ENCODE measurements at regions not wholly inside any gene's neighbourhood (a gene's known extent, or its start where the extent isn't known, plus 50 kb on each side); places are given as distances from the start of the nearest gene placed in this dataset.

GRCh38 chr10:77715088-77715487, 77.5 kb upstream of the KCNMA1 start:
- no peak overlapping the region for H4K5ac ChIP-seq (ENCODE audit: low read length)
- no peaks in the 10 kb centered on the region for H3K36me3 ChIP-seq (ENCODE audit: control insufficient read depth, insufficient read depth, low read length)
- no peak overlapping the region for H3K27ac ChIP-seq (ENCODE audit: low read depth, low read length)
- no peak overlapping the region for H3K9ac ChIP-seq (ENCODE audit: low read length)
- peak; percentile 45 for DNase-seq
- peaks cover 2% of the 10 kb centered on the region for H3K4me1 ChIP-seq (ENCODE audit: control insufficient read depth, low read depth, low read length)
- H4K8ac ChIP-seq (ENCODE audit: low read depth, low read length), result no peak overlapping the region
- no peak overlapping the region for H3K18ac ChIP-seq (ENCODE audit: low read length)
- H3K79me2 ChIP-seq (ENCODE audit: control insufficient read depth, insufficient read depth, low read length), result no peaks in the 10 kb centered on the region
- H3K79me1 ChIP-seq (ENCODE audit: low read length), result no peaks in the 10 kb centered on the region
- no peaks in the 10 kb centered on the region for H3K27me3 ChIP-seq (ENCODE audit: insufficient read depth, low read length, poor library complexity)
- no peak overlapping the region for H3K4me2 ChIP-seq (ENCODE audit: low read length)
- no peak overlapping the region for H3K23ac ChIP-seq (ENCODE audit: low read length)
- H2BK15ac ChIP-seq (replicated peaks; ENCODE audit: low read depth), result no peak overlapping the region
- H3K4me3 ChIP-seq (ENCODE audit: low read length), result no peak overlapping the region
- no peak overlapping the region for H3K56ac ChIP-seq (ENCODE audit: low read length)
- no peak overlapping the region for H3K4ac ChIP-seq (ENCODE audit: low read depth, low read length)
- H2BK5ac ChIP-seq (ENCODE audit: low read length), result no peak overlapping the region
- H2BK120ac ChIP-seq (ENCODE audit: low read depth, low read length), result no peak overlapping the region
- H2AK5ac ChIP-seq (ENCODE audit: low read length), result no peak overlapping the region
- no CpG with 5 or more reads among the region's 3 CpGs for WGBS (ENCODE audit: extremely low coverage, insufficient coverage, low lambda C conversion rate)

- no peaks in the 10 kb centered on the region for H3K27me3 ChIP-seq (ENCODE audit: insufficient read depth, low read length, poor library complexity)
- H3K9ac ChIP-seq (ENCODE audit: low read length), result no peak overlapping the region
- DNase-seq, result no peak
- no peaks in the 10 kb centered on the region for H3K79me2 ChIP-seq (ENCODE audit: control insufficient read depth, insufficient read depth, low read length)
- no peak overlapping the region for H3K23ac ChIP-seq (ENCODE audit: low read length)
- H3K36me3 ChIP-seq (ENCODE audit: control insufficient read depth, insufficient read depth, low read length), result no peaks in the 10 kb centered on the region
- no peak overlapping the region for H2BK15ac ChIP-seq (replicated peaks; ENCODE audit: low read depth)
- H3K18ac ChIP-seq (ENCODE audit: low read length), result no peak overlapping the region
- no peak overlapping the region for H2AK5ac ChIP-seq (ENCODE audit: low read length)
- no peak overlapping the region for H3K4me2 ChIP-seq (ENCODE audit: low read length)
- no peak overlapping the region for H2BK5ac ChIP-seq (ENCODE audit: low read length)
- no CpG with 5 or more reads among the region's 14 CpGs for WGBS (ENCODE audit: extremely low coverage, insufficient coverage, low lambda C conversion rate)
- H2BK120ac ChIP-seq (ENCODE audit: low read depth, low read length), result no peak overlapping the region
- no peak overlapping the region for H3K56ac ChIP-seq (ENCODE audit: low read length)
- no peak overlapping the region for H3K4ac ChIP-seq (ENCODE audit: low read depth, low read length)
- H3K4me3 ChIP-seq (ENCODE audit: low read length), result no peak overlapping the region
- no peak overlapping the region for H4K8ac ChIP-seq (ENCODE audit: low read depth, low read length)
- peaks cover 2% of the 10 kb centered on the region for H3K4me1 ChIP-seq (ENCODE audit: control insufficient read depth, low read depth, low read length)
- H3K27ac ChIP-seq (ENCODE audit: low read depth, low read length), result no peak overlapping the region
- H4K5ac ChIP-seq (ENCODE audit: low read length), result no peak overlapping the region
- H3K79me1 ChIP-seq (ENCODE audit: low read length), result no peaks in the 10 kb centered on the region
Observed at GRCh38 chr10:77713521-77714280, 76.1 kb upstream of the KCNMA1 start.

- H2BK5ac ChIP-seq (ENCODE audit: low read length), result no peak overlapping the region
- no peak overlapping the region for H2BK120ac ChIP-seq (ENCODE audit: low read depth, low read length)
- H3K36me3 ChIP-seq (ENCODE audit: control insufficient read depth, insufficient read depth, low read length), result no peaks in the 10 kb centered on the region
- H4K8ac ChIP-seq (ENCODE audit: low read depth, low read length), result no peak overlapping the region
- no CpG with 5 or more reads among the region's 1 CpG for WGBS (ENCODE audit: extremely low coverage, insufficient coverage, low lambda C conversion rate)
- no peak overlapping the region for H3K23ac ChIP-seq (ENCODE audit: low read length)
- no peak overlapping the region for H3K9ac ChIP-seq (ENCODE audit: low read length)
- H3K4me3 ChIP-seq (ENCODE audit: low read length), result no peak overlapping the region
- peaks cover 2% of the 10 kb centered on the region for H3K4me1 ChIP-seq (ENCODE audit: control insufficient read depth, low read depth, low read length)
- no peaks in the 10 kb centered on the region for H3K79me2 ChIP-seq (ENCODE audit: control insufficient read depth, insufficient read depth, low read length)
- H3K4ac ChIP-seq (ENCODE audit: low read depth, low read length), result no peak overlapping the region
- no peak overlapping the region for H3K18ac ChIP-seq (ENCODE audit: low read length)
- no peak overlapping the region for H3K56ac ChIP-seq (ENCODE audit: low read length)
- H3K4me2 ChIP-seq (ENCODE audit: low read length), result no peak overlapping the region
- H3K27me3 ChIP-seq (ENCODE audit: insufficient read depth, low read length, poor library complexity), result no peaks in the 10 kb centered on the region
- H4K5ac ChIP-seq (ENCODE audit: low read length), result no peak overlapping the region
- H2BK15ac ChIP-seq (replicated peaks; ENCODE audit: low read depth), result no peak overlapping the region
- H3K27ac ChIP-seq (ENCODE audit: low read depth, low read length), result no peak overlapping the region
- peak; percentile 22 for DNase-seq
- H2AK5ac ChIP-seq (ENCODE audit: low read length), result no peak overlapping the region
- no peaks in the 10 kb centered on the region for H3K79me1 ChIP-seq (ENCODE audit: low read length)
Observed at GRCh38 chr10:77712207-77712606, 74.6 kb upstream of the KCNMA1 start.

- no peak overlapping the region for H3K4me3 ChIP-seq (ENCODE audit: low read length)
Observed at GRCh38 chr10:77711683-77712049, 74.1 kb upstream of the KCNMA1 start.

GRCh38 chr10:77710759-77711682, 73.4 kb upstream of the KCNMA1 start:
- Histone ChIP-seq H4K5ac (ENCODE audit: low read length) (no peak overlapping the region), H3K56ac (ENCODE audit: low read length) (peak overlapping the region; percentile 79), H3K4ac (ENCODE audit: low read depth, low read length) (no peak overlapping the region), H3K79me1 (ENCODE audit: low read length) (no peaks in the 10 kb centered on the region), H2BK120ac (ENCODE audit: low read depth, low read length) (no peak overlapping the region), H2BK5ac (ENCODE audit: low read length) (no peak overlapping the region), H4K8ac (ENCODE audit: low read depth, low read length) (no peak overlapping the region), H3K4me2 (ENCODE audit: low read length) (peak overlapping the region; percentile 47), H2BK15ac (replicated peaks; ENCODE audit: low read depth) (no peak overlapping the region), H2AK5ac (ENCODE audit: low read length) (no peak overlapping the region), H3K79me2 (ENCODE audit: control insufficient read depth, insufficient read depth, low read length) (no peaks in the 10 kb centered on the region), H3K23ac (ENCODE audit: low read length) (no peak overlapping the region), H3K4me3 (ENCODE audit: low read length) (no peak overlapping the region), H3K18ac (ENCODE audit: low read length) (no peak overlapping the region), H3K27ac (ENCODE audit: low read depth, low read length) (no peak overlapping the region), H3K27me3 (ENCODE audit: insufficient read depth, low read length, poor library complexity) (no peaks in the 10 kb centered on the region), H3K9ac (ENCODE audit: low read length) (peak overlapping the region; percentile 46), H3K4me1 (ENCODE audit: control insufficient read depth, low read depth, low read length) (peaks cover 2% of the 10 kb centered on the region), H3K36me3 (ENCODE audit: control insufficient read depth, insufficient read depth, low read length) (no peaks in the 10 kb centered on the region)
- DNase-seq, result peak; percentile 74
- no CpG with 5 or more reads among the region's 51 CpGs for WGBS (ENCODE audit: extremely low coverage, insufficient coverage, low lambda C conversion rate)

More at GRCh38 chr10:77711683-77712049, 74.1 kb upstream of the KCNMA1 start:
- no peak for DNase-seq
- H3K36me3 ChIP-seq (ENCODE audit: control insufficient read depth, insufficient read depth, low read length), result no peaks in the 10 kb centered on the region
- peaks cover 2% of the 10 kb centered on the region for H3K4me1 ChIP-seq (ENCODE audit: control insufficient read depth, low read depth, low read length)
- no peak overlapping the region for H4K8ac ChIP-seq (ENCODE audit: low read depth, low read length)
- no peak overlapping the region for H3K27ac ChIP-seq (ENCODE audit: low read depth, low read length)
- no peak overlapping the region for H3K9ac ChIP-seq (ENCODE audit: low read length)
- no peak overlapping the region for H3K18ac ChIP-seq (ENCODE audit: low read length)
- H3K79me1 ChIP-seq (ENCODE audit: low read length), result no peaks in the 10 kb centered on the region
- no peaks in the 10 kb centered on the region for H3K79me2 ChIP-seq (ENCODE audit: control insufficient read depth, insufficient read depth, low read length)
- H3K56ac ChIP-seq (ENCODE audit: low read length), result no peak overlapping the region
- WGBS (ENCODE audit: extremely low coverage, insufficient coverage, low lambda C conversion rate), result no CpG with 5 or more reads among the region's 9 CpGs
- H2AK5ac ChIP-seq (ENCODE audit: low read length), result no peak overlapping the region
- H3K27me3 ChIP-seq (ENCODE audit: insufficient read depth, low read length, poor library complexity), result no peaks in the 10 kb centered on the region
- H2BK15ac ChIP-seq (replicated peaks; ENCODE audit: low read depth), result no peak overlapping the region
- no peak overlapping the region for H2BK5ac ChIP-seq (ENCODE audit: low read length)
- H4K5ac ChIP-seq (ENCODE audit: low read length), result no peak overlapping the region
- H3K23ac ChIP-seq (ENCODE audit: low read length), result no peak overlapping the region
- no peak overlapping the region for H2BK120ac ChIP-seq (ENCODE audit: low read depth, low read length)
- no peak overlapping the region for H3K4ac ChIP-seq (ENCODE audit: low read depth, low read length)
- H3K4me2 ChIP-seq (ENCODE audit: low read length), result no peak overlapping the region
